Calu3 (cell line): ENCODE measurements at regions not wholly inside any gene's neighbourhood (a gene's known extent, or its start where the extent isn't known, plus 50 kb on each side); places are given as distances from the start of the nearest gene placed in this dataset.

ENCODE experiments used
- BruUV-seq: library from RNA; stranded (reverse); fragments of 400-500 nt; replicated peaks from 2 replicates; lab custom pipeline; 2021; lab: Mats Ljungman, UMichigan
- CTCF ChIA-PET: fragments of 300-600 bp; sonication (Branson Sonifier 250); formaldehyde crosslinking; loops from one replicate; lab custom pipeline; 2022; ENCODE audit warnings: antibody characterized with exemption; lab: Charles Lee
- DNase-seq: peaks from one replicate; pipeline ENCODE4 v3.0.0; 2022
- H3K27ac Mint-ChIP-seq: one replicate; pipeline ENCODE4 v1.8.0; 2022; ENCODE audit warnings: mixed read lengths; ENCODE audit not compliant: unreplicated experiment
- H3K27me3 Mint-ChIP-seq: one replicate; pipeline ENCODE4 v1.8.0; 2022; ENCODE audit warnings: mixed read lengths; ENCODE audit not compliant: unreplicated experiment
- H3K36me3 Mint-ChIP-seq: one replicate; pipeline ENCODE4 v1.8.0; 2022; ENCODE audit warnings: mild to moderate bottlenecking, moderate library complexity, mixed read lengths; ENCODE audit not compliant: insufficient read depth, unreplicated experiment
- H3K4me1 Mint-ChIP-seq: one replicate; pipeline ENCODE4 v1.8.0; 2022; ENCODE audit warnings: mild to moderate bottlenecking, low read depth, mixed read lengths; ENCODE audit not compliant: unreplicated experiment
- H3K4me3 Mint-ChIP-seq: one replicate; pipeline ENCODE4 v1.8.0; 2022; ENCODE audit warnings: mild to moderate bottlenecking, low read depth, moderate library complexity, mixed read lengths; ENCODE audit not compliant: unreplicated experiment
- H3K9me3 Mint-ChIP-seq: one replicate; pipeline ENCODE4 v1.8.0; 2022; ENCODE audit warnings: low read depth, mixed read lengths; ENCODE audit not compliant: unreplicated experiment
- CTCF ChIP-seq: fragments of 200-600 bp; IDR thresholded peaks from one replicate; pipeline ENCODE4 v1.8.0; 2022; ENCODE audit warnings: antibody characterized with exemption; ENCODE audit not compliant: unreplicated experiment
- intact Hi-C: fragments of 100-400 bp; cut with micrococcal nuclease; formaldehyde crosslinking; loops from one replicate; pipeline ENCODE4 v1.10.0; 2022; ENCODE audit not compliant: unreplicated experiment

GRCh38 chr2:12429779-12430406 lies 286.8 kb upstream of the TRIB2 start:
- Mint-ChIP-seq H3K27ac (no peak overlapping the region), H3K27me3 (no peaks in the 10 kb centered on the region), H3K4me1 (no peaks in the 10 kb centered on the region), H3K36me3 (no peaks in the 10 kb centered on the region), H3K4me3 (no peak overlapping the region), H3K9me3 (no peaks in the 10 kb centered on the region)
- intact Hi-C loops = no loop called here
- no peak for TF ChIP-seq CTCF
- BruUV-seq = no TSS peak
- CTCF ChIA-PET = no interaction called here
- no peak for DNase-seq

- Mint-ChIP-seq H3K4me1 (no peaks in the 10 kb centered on the region), H3K36me3 (no peaks in the 10 kb centered on the region), H3K9me3 (no peaks in the 10 kb centered on the region), H3K27me3 (no peaks in the 10 kb centered on the region), H3K4me3 (no peak overlapping the region), H3K27ac (no peak overlapping the region)
- CTCF ChIA-PET = interaction anchor here (0.7 kb wide), 1 partner anchor 75 kb away, joined by 5 read pairs; no protein-coding TSS in a partner anchor
- TF ChIP-seq CTCF = no peak
- BruUV-seq = no TSS peak
- DNase-seq = no peak
- intact Hi-C loops = no loop called here
Measured at GRCh38 chr2:12430407-12431133, 286.2 kb upstream of the TRIB2 start.

- no peak overlapping the region for H3K27ac Mint-ChIP-seq
- H3K27me3 Mint-ChIP-seq = no peaks in the 10 kb centered on the region
- no TSS peak for BruUV-seq
- no peaks in the 10 kb centered on the region for H3K36me3 Mint-ChIP-seq
- no peak for DNase-seq
- H3K4me3 Mint-ChIP-seq = no peak overlapping the region
- intact Hi-C loops = loop anchor here (1.0 to 2.0 kb wide), 3 partner anchors 283 to 574 kb away; partner anchors contain the start of gene TRIB2
- CTCF ChIA-PET = interaction anchor here (1.0 to 2.0 kb wide), 5 partner anchors 242 to 574 kb away, joined by 3 to 17 read pairs (median 3); partner anchors contain the start of gene TRIB2
- H3K9me3 Mint-ChIP-seq = no peaks in the 10 kb centered on the region
- no peaks in the 10 kb centered on the region for H3K4me1 Mint-ChIP-seq
- no peak for TF ChIP-seq CTCF
Measured at GRCh38 chr2:12432985-12433625, 283.6 kb upstream of the TRIB2 start.

GRCh38 chr2:12433626-12433990 lies 283.1 kb upstream of the TRIB2 start:
- no peak overlapping the region for H3K27ac Mint-ChIP-seq
- H3K9me3 Mint-ChIP-seq = no peaks in the 10 kb centered on the region
- peak; percentile 19 for DNase-seq
- CTCF ChIA-PET = interaction anchor here (0.6 to 2.0 kb wide), 6 partner anchors 242 to 573 kb away, joined by 3 to 17 read pairs (median 3); partner anchors contain the start of gene TRIB2
- no peaks in the 10 kb centered on the region for H3K27me3 Mint-ChIP-seq
- H3K4me1 Mint-ChIP-seq = no peaks in the 10 kb centered on the region
- intact Hi-C loops = loop anchor here (1.0 to 2.0 kb wide), 3 partner anchors 283 to 573 kb away; partner anchors contain the start of gene TRIB2
- no peaks in the 10 kb centered on the region for H3K36me3 Mint-ChIP-seq
- H3K4me3 Mint-ChIP-seq = no peak overlapping the region
- no peak for TF ChIP-seq CTCF
- BruUV-seq = no TSS peak
